WTC11 (cell line): ENCODE measurements at regions not wholly inside any gene's neighbourhood (a gene's known extent, or its start where the extent isn't known, plus 50 kb on each side); places are given as distances from the start of the nearest gene placed in this dataset.

ENCODE experiments used
- ATAC-seq: fragments of 200-7000 bp; cut with Tn5 transposase; 2 replicates; pipeline ENCODE4 v1.10.0; 2021; ENCODE audit warnings: mild to moderate bottlenecking, moderate library complexity
- CTCF ChIA-PET: fragments of 300-600 bp; sonication (Branson Sonifier 250); formaldehyde crosslinking; loops from one replicate; lab custom pipeline; 2021; ENCODE audit warnings: antibody characterized with exemption; lab: Charles Lee
- POLR2A ChIA-PET: fragments of 350-600 bp; sonication (Branson Sonifier 250); formaldehyde crosslinking; loops from one replicate; lab custom pipeline; 2021; ENCODE audit warnings: antibody characterized with exemption; lab: Charles Lee
- DNase-seq: peaks from one replicate; pipeline ENCODE4 v3.0.0; 2021; ENCODE audit warnings: low spot score
- H3K27ac Mint-ChIP-seq: 2 replicates; pipeline ENCODE4 v1.8.0; 2021; ENCODE audit warnings: mixed read lengths
- H3K27me3 Mint-ChIP-seq: 2 replicates; pipeline ENCODE4 v1.8.0; 2021; ENCODE audit warnings: low read depth, mild to moderate bottlenecking, moderate library complexity, mixed read lengths
- H3K36me3 Mint-ChIP-seq: 2 replicates; pipeline ENCODE4 v1.8.0; 2021; ENCODE audit warnings: mixed read lengths
- H3K4me1 Mint-ChIP-seq: 2 replicates; pipeline ENCODE4 v1.8.0; 2022; ENCODE audit warnings: mixed read lengths
- H3K4me3 Mint-ChIP-seq: 2 replicates; pipeline ENCODE4 v1.8.0; 2021; ENCODE audit warnings: mild to moderate bottlenecking, moderate library complexity, mixed read lengths
- H3K9me3 Mint-ChIP-seq: 2 replicates; pipeline ENCODE4 v1.8.0; 2021; ENCODE audit warnings: mixed read lengths
- AFF4 ChIP-seq: sonication (generic); formaldehyde crosslinking; IDR thresholded peaks from 2 replicates; pipeline ENCODE4 v1.8.1; 2023; ENCODE audit warnings: mild to moderate bottlenecking, missing genetic modification reagents, borderline replicate concordance
- ARID4B ChIP-seq: sonication (generic); formaldehyde crosslinking; IDR thresholded peaks from 2 replicates; pipeline ENCODE4 v1.8.0; 2023; ENCODE audit warnings: missing genetic modification reagents, mild to moderate bottlenecking, borderline replicate concordance
- CTCF ChIP-seq: fragments of 200-600 bp; IDR thresholded peaks from 2 replicates; pipeline ENCODE4 v1.8.0; 2022; ENCODE audit warnings: antibody characterized with exemption
- E2F5 ChIP-seq: sonication (generic); formaldehyde crosslinking; IDR thresholded peaks from 2 replicates; pipeline ENCODE4 v1.8.1; 2022; ENCODE audit warnings: mild to moderate bottlenecking, moderate library complexity, missing genetic modification reagents
- FOXP1 ChIP-seq: sonication (generic); formaldehyde crosslinking; IDR thresholded peaks from 2 replicates; pipeline ENCODE4 v1.8.0; 2022; ENCODE audit warnings: missing genetic modification reagents, mild to moderate bottlenecking, moderate library complexity, borderline replicate concordance
- MYBL2 ChIP-seq: sonication (generic); formaldehyde crosslinking; IDR thresholded peaks from 2 replicates; pipeline ENCODE4 v1.8.1; 2023; ENCODE audit warnings: mild to moderate bottlenecking, moderate library complexity, missing genetic modification reagents
- NFE2L1 ChIP-seq: sonication (generic); formaldehyde crosslinking; IDR thresholded peaks from 2 replicates; pipeline ENCODE4 v1.8.1; 2023; ENCODE audit warnings: missing genetic modification reagents
- SMAD4 ChIP-seq: sonication (generic); formaldehyde crosslinking; IDR thresholded peaks from 2 replicates; pipeline ENCODE4 v1.8.0; 2022; ENCODE audit warnings: mild to moderate bottlenecking, missing genetic modification reagents
- ZNF317 ChIP-seq: sonication (generic); formaldehyde crosslinking; IDR thresholded peaks from 2 replicates; pipeline ENCODE4 v1.8.1; 2023; ENCODE audit warnings: low read depth, mild to moderate bottlenecking, moderate library complexity, missing genetic modification reagents, borderline replicate concordance
- ZNF425 ChIP-seq: fragments of 250-450 bp; sonication (Bioruptor Pico); conservative IDR thresholded peaks from 2 replicates; pipeline ENCODE4 v1.9.0; 2021; ENCODE audit warnings: mild to moderate bottlenecking
- ZNF671 ChIP-seq: fragments of 250-450 bp; sonication (Bioruptor Pico); IDR thresholded peaks from 2 replicates; pipeline ENCODE4 v1.8.0; 2021; ENCODE audit warnings: mild to moderate bottlenecking
- TF ChIP-seq, protein P1 (sequence below): sonication (generic); formaldehyde crosslinking; IDR thresholded peaks from 2 replicates; pipeline ENCODE4 v1.8.1; 2022; ENCODE audit warnings: missing genetic modification reagents, borderline replicate concordance
- TF ChIP-seq, protein P2 (sequence below): fragments of 250-450 bp; sonication (Bioruptor Pico); IDR thresholded peaks from 2 replicates; pipeline ENCODE4 v2.1.2; 2022; ENCODE audit warnings: mild to moderate bottlenecking, moderate library complexity

GRCh38 chrX:131735127-131735526 is 191.3 kb downstream of the OR13H1 start:
- no peak for ATAC-seq
- TF ChIP-seq, protein P1, sequence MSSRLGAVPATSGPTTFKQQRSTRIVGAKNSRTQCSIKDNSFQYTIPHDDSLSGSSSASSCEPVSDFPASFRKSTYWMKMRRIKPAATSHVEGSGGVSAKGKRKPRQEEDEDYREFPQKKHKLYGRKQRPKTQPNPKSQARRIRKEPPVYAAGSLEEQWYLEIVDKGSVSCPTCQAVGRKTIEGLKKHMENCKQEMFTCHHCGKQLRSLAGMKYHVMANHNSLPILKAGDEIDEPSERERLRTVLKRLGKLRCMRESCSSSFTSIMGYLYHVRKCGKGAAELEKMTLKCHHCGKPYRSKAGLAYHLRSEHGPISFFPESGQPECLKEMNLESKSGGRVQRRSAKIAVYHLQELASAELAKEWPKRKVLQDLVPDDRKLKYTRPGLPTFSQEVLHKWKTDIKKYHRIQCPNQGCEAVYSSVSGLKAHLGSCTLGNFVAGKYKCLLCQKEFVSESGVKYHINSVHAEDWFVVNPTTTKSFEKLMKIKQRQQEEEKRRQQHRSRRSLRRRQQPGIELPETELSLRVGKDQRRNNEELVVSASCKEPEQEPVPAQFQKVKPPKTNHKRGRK: no peak
- TF ChIP-seq, protein P2, sequence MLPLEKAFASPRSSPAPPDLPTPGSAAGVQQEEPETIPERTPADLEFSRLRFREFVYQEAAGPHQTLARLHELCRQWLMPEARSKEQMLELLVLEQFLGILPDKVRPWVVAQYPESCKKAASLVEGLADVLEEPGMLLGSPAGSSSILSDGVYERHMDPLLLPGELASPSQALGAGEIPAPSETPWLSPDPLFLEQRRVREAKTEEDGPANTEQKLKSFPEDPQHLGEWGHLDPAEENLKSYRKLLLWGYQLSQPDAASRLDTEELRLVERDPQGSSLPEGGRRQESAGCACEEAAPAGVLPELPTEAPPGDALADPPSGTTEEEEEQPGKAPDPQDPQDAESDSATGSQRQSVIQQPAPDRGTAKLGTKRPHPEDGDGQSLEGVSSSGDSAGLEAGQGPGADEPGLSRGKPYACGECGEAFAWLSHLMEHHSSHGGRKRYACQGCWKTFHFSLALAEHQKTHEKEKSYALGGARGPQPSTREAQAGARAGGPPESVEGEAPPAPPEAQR (CRISPR knock-in tag): no peak
- TF ChIP-seq ZNF425 (CRISPR knock-in tag) (no peak), SMAD4 (CRISPR knock-in tag) (no peak)
- Mint-ChIP-seq H3K27ac (no peak overlapping the region), H3K4me1 (no peaks in the 10 kb centered on the region), H3K27me3 (no peaks in the 10 kb centered on the region), H3K4me3 (no peak overlapping the region), H3K9me3 (peaks cover 5% of the 10 kb centered on the region), H3K36me3 (peaks cover 47% of the 10 kb centered on the region)
- CTCF ChIA-PET: no interaction called here
- POLR2A ChIA-PET: no interaction called here
- DNase-seq: no peak

GRCh38 chrX:131739823-131740222 is 195.9 kb downstream of the OR13H1 start:
- ChIA-PET CTCF (no interaction called here), POLR2A (no interaction called here)
- Mint-ChIP-seq H3K27me3 (no peaks in the 10 kb centered on the region), H3K9me3 (peaks cover 16% of the 10 kb centered on the region), H3K4me1 (no peaks in the 10 kb centered on the region), H3K27ac (no peak overlapping the region), H3K36me3 (peaks cover 68% of the 10 kb centered on the region), H3K4me3 (no peak overlapping the region)
- DNase-seq: no peak
- no peak for ATAC-seq
- TF ChIP-seq, protein P1: no peak
- TF ChIP-seq ZNF671: no peak
- TF ChIP-seq E2F5: no peak
- TF ChIP-seq AFF4: no peak
- no peak for TF ChIP-seq ZNF317 (CRISPR knock-in tag)

GRCh38 chrX:131741103-131741581 is 197.3 kb downstream of the OR13H1 start:
- no peaks in the 10 kb centered on the region for H3K27me3 Mint-ChIP-seq
- H3K36me3 Mint-ChIP-seq: peaks cover 60% of the 10 kb centered on the region
- ChIA-PET CTCF (no interaction called here), POLR2A (no interaction called here)
- no peaks in the 10 kb centered on the region; the same call in 1 of the 2 replicates for H3K4me1 Mint-ChIP-seq
- no peak overlapping the region for H3K27ac Mint-ChIP-seq
- H3K9me3 Mint-ChIP-seq: peaks cover 16% of the 10 kb centered on the region
- no peak for DNase-seq
- ATAC-seq: no peak
- no peak overlapping the region for H3K4me3 Mint-ChIP-seq
- TF ChIP-seq ARID4B (CRISPR knock-in tag) (no peak), NFE2L1 (CRISPR knock-in tag) (no peak), FOXP1 (CRISPR knock-in tag) (no peak), MYBL2 (CRISPR knock-in tag) (no peak), CTCF (no peak)
